WTC11 (cell line): ENCODE measurements at regions not wholly inside any gene's neighbourhood (a gene's known extent, or its start where the extent isn't known, plus 50 kb on each side); places are given as distances from the start of the nearest gene placed in this dataset.

Source experiments
- ARID4B ChIP-seq: sonication (generic); formaldehyde crosslinking; IDR thresholded peaks from 2 replicates; pipeline ENCODE4 v1.8.0; 2023; ENCODE audit warnings: missing genetic modification reagents, mild to moderate bottlenecking, borderline replicate concordance
- CTCF ChIP-seq: fragments of 200-600 bp; IDR thresholded peaks from 2 replicates; pipeline ENCODE4 v1.8.0; 2022; ENCODE audit warnings: antibody characterized with exemption
- EMX1 ChIP-seq: fragments of 250-450 bp; sonication (Bioruptor Pico); IDR thresholded peaks from 2 replicates; pipeline ENCODE4 v1.8.0; 2021; ENCODE audit warnings: mild to moderate bottlenecking
- ESRRA ChIP-seq: sonication (generic); formaldehyde crosslinking; IDR thresholded peaks from 2 replicates; pipeline ENCODE4 v1.8.1; 2022; ENCODE audit warnings: mild to moderate bottlenecking, missing genetic modification reagents, borderline replicate concordance
- ETV6 ChIP-seq: sonication (generic); formaldehyde crosslinking; IDR thresholded peaks from 2 replicates; pipeline ENCODE4 v1.8.1; 2022; ENCODE audit warnings: mild to moderate bottlenecking, missing genetic modification reagents
- GABPB1 ChIP-seq: sonication (generic); formaldehyde crosslinking; IDR thresholded peaks from 2 replicates; pipeline ENCODE4 v1.8.1; 2023; ENCODE audit warnings: mild to moderate bottlenecking, missing genetic modification reagents
- MAX ChIP-seq: sonication (generic); formaldehyde crosslinking; IDR thresholded peaks from 2 replicates; pipeline ENCODE4 v1.8.0; 2022; ENCODE audit warnings: mild to moderate bottlenecking, missing genetic modification reagents
- NFE2L1 ChIP-seq: sonication (generic); formaldehyde crosslinking; IDR thresholded peaks from 2 replicates; pipeline ENCODE4 v1.8.1; 2023; ENCODE audit warnings: missing genetic modification reagents
- NR3C1 ChIP-seq: sonication (generic); formaldehyde crosslinking; conservative IDR thresholded peaks from 2 replicates; pipeline ENCODE4 v1.8.1; 2023; ENCODE audit warnings: low read depth, mild to moderate bottlenecking, missing genetic modification reagents
- SP1 ChIP-seq: sonication (generic); formaldehyde crosslinking; conservative IDR thresholded peaks from 2 replicates; pipeline ENCODE4 v1.8.1; 2022; ENCODE audit warnings: missing genetic modification reagents
- USF1 ChIP-seq: sonication (generic); formaldehyde crosslinking; IDR thresholded peaks from 2 replicates; pipeline ENCODE4 v1.8.0; 2022; ENCODE audit warnings: mild to moderate bottlenecking, missing genetic modification reagents
- ZNF317 ChIP-seq: sonication (generic); formaldehyde crosslinking; IDR thresholded peaks from 2 replicates; pipeline ENCODE4 v1.8.1; 2023; ENCODE audit warnings: low read depth, mild to moderate bottlenecking, moderate library complexity, missing genetic modification reagents, borderline replicate concordance
- ZSCAN18 ChIP-seq: fragments of 250-450 bp; sonication (Bioruptor Pico); IDR thresholded peaks from 2 replicates; pipeline ENCODE4 v2.1.2; 2022; ENCODE audit warnings: mild to moderate bottlenecking, moderate library complexity

- TF ChIP-seq CTCF = no peak
- no peak for TF ChIP-seq ARID4B (CRISPR knock-in tag)
- TF ChIP-seq NFE2L1 (CRISPR knock-in tag) = no peak
- TF ChIP-seq MAX = no peak
- TF ChIP-seq ESRRA (CRISPR knock-in tag) = no peak
- no peak for TF ChIP-seq ZNF317 (CRISPR knock-in tag)
- TF ChIP-seq GABPB1 (CRISPR knock-in tag) = no peak
- no peak for TF ChIP-seq SP1 (CRISPR knock-in tag)
- no peak for TF ChIP-seq EMX1 (CRISPR knock-in tag)
- no peak for TF ChIP-seq ETV6 (CRISPR knock-in tag)
- no peak for TF ChIP-seq NR3C1 (CRISPR knock-in tag)
- no peak for TF ChIP-seq USF1 (CRISPR knock-in tag)
- TF ChIP-seq ZSCAN18 (CRISPR knock-in tag) = no peak
Measured at GRCh38 chr2:79292239-79292957, 132.8 kb upstream of the REG3A start.
